ENCODE measurements at regions not wholly inside any gene's neighbourhood (a gene's known extent, or its start where the extent isn't known, plus 50 kb on each side); places are given as distances from the start of the nearest gene placed in this dataset.
"Not testable (repeated sequence)": the region's sequence is repeated elsewhere in the genome, so short reads cannot be mapped to it uniquely, and the experiment has no call there.

- 24 to 36% methylated on average over 10 of the region's 10 CpGs for WGBS, 2 donors
- Histone ChIP-seq H3K27ac (peak overlapping the region in 2 of 4 donors; percentile 10 to 63), H3K4me1 (no peaks in the 10 kb centered on the region), H3K36me3 (replicated peaks in 1 of 2; ENCODE audit: insufficient read depth in 1 of 2, low read depth in 2 of 2) (no peaks in the 10 kb centered on the region), H3K4me3 (no peak overlapping the region), H3K27me3 (peaks cover 0 to 5% of the 10 kb centered on the region in 2 donors), H3K9me3 (no peaks in the 10 kb centered on the region)
- ATAC-seq: peak; percentile 90
- DNase-seq: peak; percentile 33 to 59 (median 56)
- intact Hi-C loops (cut with DNase I): no loop called here
- TF ChIP-seq POLR2A (IDR thresholded peaks at IDR 0.05) (peak in 1 of 3 donors; percentile 6), CTCF (IDR thresholded peaks at IDR 0.05) (no peak)
Measured at GRCh38 chr4:24210332-24210902, 320.6 kb upstream of the PPARGC1A start.

- no peak for ATAC-seq
- Histone ChIP-seq H3K27ac (no peak overlapping the region), H3K4me1 (no peaks in the 10 kb centered on the region), H3K4me3 (no peak overlapping the region), H3K27me3 (peaks cover 0 to 5% of the 10 kb centered on the region in 2 donors), H3K36me3 (replicated peaks in 1 of 2; ENCODE audit: insufficient read depth in 1 of 2, low read depth in 2 of 2) (no peaks in the 10 kb centered on the region), H3K9me3 (no peaks in the 10 kb centered on the region)
- no peak for TF ChIP-seq POLR2A (IDR thresholded peaks at IDR 0.05)
- TF ChIP-seq CTCF (IDR thresholded peaks at IDR 0.05): no peak
- WGBS, 2 donors: 15 to 16% methylated on average over 1 of the region's 1 CpG
- intact Hi-C loops (cut with DNase I): no loop called here
- DNase-seq: no peak
Measured at GRCh38 chr4:24209906-24210305, 320.1 kb upstream of the PPARGC1A start.

- Histone ChIP-seq H3K4me1 (no peaks in the 10 kb centered on the region), H3K27ac (no peak overlapping the region), H3K27me3 (peaks cover 0 to 5% of the 10 kb centered on the region in 2 donors), H3K36me3 (replicated peaks in 1 of 2; ENCODE audit: insufficient read depth in 1 of 2, low read depth in 2 of 2) (no peaks in the 10 kb centered on the region), H3K9me3 (no peaks in the 10 kb centered on the region), H3K4me3 (no peak overlapping the region)
- intact Hi-C loops (cut with DNase I): no loop called here
- DNase-seq (no peak), ATAC-seq (no peak)
- 85 to 87% methylated on average over 3 of the region's 3 CpGs for WGBS, 2 donors
- TF ChIP-seq CTCF (IDR thresholded peaks at IDR 0.05) (no peak), POLR2A (IDR thresholded peaks at IDR 0.05) (no peak)
Measured at GRCh38 chr4:24209131-24209530, 319.3 kb upstream of the PPARGC1A start.

GRCh38 chr4:24208691-24209090 lies 318.8 kb upstream of the PPARGC1A start:
- H3K27ac ChIP-seq: no peak overlapping the region
- no peaks in the 10 kb centered on the region for H3K4me1 ChIP-seq
- peaks cover 0 to 5% of the 10 kb centered on the region in 2 donors for H3K27me3 ChIP-seq
- DNase-seq: no peak
- no peak for ATAC-seq
- H3K4me3 ChIP-seq: no peak overlapping the region
- H3K9me3 ChIP-seq: no peaks in the 10 kb centered on the region
- intact Hi-C loops (cut with DNase I): no loop called here
- H3K36me3 ChIP-seq (replicated peaks in 1 of 2; ENCODE audit: insufficient read depth in 1 of 2, low read depth in 2 of 2): no peaks in the 10 kb centered on the region
- no peak for TF ChIP-seq CTCF (IDR thresholded peaks at IDR 0.05)
- WGBS, 2 donors: 81 to 91% methylated on average over 3 of the region's 3 CpGs

GRCh38 chr4:24204708-24205107 lies 314.9 kb upstream of the PPARGC1A start:
- H3K4me3 ChIP-seq; H3K9me3 ChIP-seq; intact Hi-C loops (cut with DNase I); H3K36me3 ChIP-seq (replicated peaks in 1 of 2; ENCODE audit: insufficient read depth in 1 of 2, low read depth in 2 of 2); ATAC-seq; DNase-seq; H3K4me1 ChIP-seq; H3K27me3 ChIP-seq; H3K27ac ChIP-seq: not testable (repeated sequence)
- 66 to 80% methylated on average over 8 of the region's 8 CpGs for WGBS, 2 donors
